Subcutaneous abdominal adipose tissue (tissue), 5 donors: ENCODE measurements at regions not wholly inside any gene's neighbourhood (a gene's known extent, or its start where the extent isn't known, plus 50 kb on each side); places are given as distances from the start of the nearest gene placed in this dataset.
A peak's percentile ranks its signal among the peaks of the same experiment; 100 is the strongest.

Experiments
- H3K27ac ChIP-seq: one replicate; pipeline ENCODE4 v1.7.0; 2013; ENCODE audit warnings: low read depth, mild to moderate bottlenecking, inconsistent platforms, low read length, moderate library complexity
- H3K27me3 ChIP-seq, 5 donors: one replicate each; pipeline ENCODE4 v1.7.0; 2013; ENCODE audit warnings: low read length in 5 of 5, inconsistent platforms in 1 of 5; ENCODE audit not compliant: control insufficient read depth in 5 of 5, insufficient read depth in 4 of 5
- H3K36me3 ChIP-seq, 5 donors: one replicate each; pipeline ENCODE4 v1.7.0; 2013; ENCODE audit warnings: low read length in 5 of 5; ENCODE audit not compliant: control insufficient read depth in 5 of 5, insufficient read depth in 5 of 5
- H3K4me1 ChIP-seq, 5 donors: one replicate each; pipeline ENCODE4 v1.7.0; 2013; ENCODE audit warnings: low read length in 5 of 5, mild to moderate bottlenecking in 3 of 5, moderate library complexity in 1 of 5; ENCODE audit not compliant: control insufficient read depth in 5 of 5, insufficient read depth in 5 of 5
- H3K4me3 ChIP-seq, 5 donors: one replicate each; pipeline ENCODE4 v1.7.0; 2013; ENCODE audit warnings: low read length in 5 of 5, low read depth in 1 of 5
- H3K9ac ChIP-seq, 5 donors: one replicate each; pipeline ENCODE4 v1.7.0; 2013; ENCODE audit warnings: low read length in 5 of 5, mild to moderate bottlenecking in 4 of 5, moderate library complexity in 3 of 5
- H3K9me3 ChIP-seq, 5 donors: one replicate each; pipeline ENCODE4 v1.7.0; 2013; ENCODE audit warnings: low read length in 5 of 5; ENCODE audit not compliant: control insufficient read depth in 5 of 5
- donor health status: healthy.
- donor health status: healthy.
- donor health status: healthy.
- donor health status: healthy.
- donor health status: healthy.

DNA sequence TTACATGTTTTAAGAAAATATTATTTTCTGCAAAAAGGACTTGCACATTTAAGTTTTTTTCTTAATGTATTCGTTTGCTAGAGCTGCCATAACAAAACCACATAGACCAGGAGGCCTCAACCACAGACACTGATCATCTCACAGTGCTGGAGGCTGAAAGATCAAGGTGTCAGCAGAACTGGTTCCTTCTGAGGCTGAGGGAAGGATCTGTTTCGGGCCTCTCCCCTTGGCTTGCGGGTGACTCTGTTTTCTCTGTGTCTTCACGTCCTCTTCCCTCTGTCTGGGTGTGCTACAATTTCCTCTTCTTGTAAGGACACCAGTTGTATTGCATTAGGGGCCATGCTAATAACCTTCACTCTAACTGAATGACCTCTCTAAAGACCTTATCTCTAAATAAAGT lies 364.2 kb downstream of the IRS2 start:
- no peaks in the 10 kb centered on the region for H3K36me3 ChIP-seq
- H3K4me1 ChIP-seq = no peaks in the 10 kb centered on the region
- H3K27me3 ChIP-seq = no peaks in the 10 kb centered on the region
- no peak overlapping the region for H3K9ac ChIP-seq
- no peak overlapping the region for H3K4me3 ChIP-seq
- no peaks in the 10 kb centered on the region for H3K9me3 ChIP-seq
- H3K27ac ChIP-seq = no peak overlapping the region

DNA sequence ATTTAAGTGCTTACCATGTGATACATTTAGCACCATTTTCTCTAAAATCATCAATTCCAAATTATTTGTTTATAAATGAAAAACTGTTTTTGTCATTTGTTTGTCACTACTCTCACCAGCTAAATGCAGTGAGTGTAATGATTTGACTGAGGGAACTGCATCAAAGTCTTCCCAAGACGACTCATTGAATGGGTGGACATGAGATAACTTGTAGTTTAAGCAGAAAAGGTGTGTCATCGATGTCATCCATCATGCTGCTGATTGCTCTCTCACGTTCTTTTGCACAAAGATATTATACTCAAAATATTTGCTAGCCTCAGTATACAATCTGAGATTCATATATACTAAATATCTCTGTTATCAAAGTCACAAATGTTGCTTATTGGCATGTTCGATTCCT lies 366.5 kb downstream of the IRS2 start:
- Histone ChIP-seq H3K27ac (no peak overlapping the region), H3K27me3 (no peaks in the 10 kb centered on the region), H3K4me3 (no peak overlapping the region), H3K36me3 (no peaks in the 10 kb centered on the region), H3K9ac (no peak overlapping the region), H3K4me1 (peaks cover 0 to 2% (median 0%) of the 10 kb centered on the region in 5 donors), H3K9me3 (no peaks in the 10 kb centered on the region)

- no peak overlapping the region for H3K9ac ChIP-seq
- peaks cover 0 to 7% (median 0%) of the 10 kb centered on the region in 5 donors for H3K4me1 ChIP-seq
- no peaks in the 10 kb centered on the region for H3K9me3 ChIP-seq
- H3K4me3 ChIP-seq = no peak overlapping the region
- H3K36me3 ChIP-seq = no peaks in the 10 kb centered on the region
- H3K27me3 ChIP-seq = no peaks in the 10 kb centered on the region
- H3K27ac ChIP-seq = no peak overlapping the region
Observed at GRCh38 chr13:109418111-109418510, 368.3 kb downstream of the IRS2 start.

- Histone ChIP-seq H3K27ac (no peak overlapping the region), H3K4me3 (no peak overlapping the region), H3K36me3 (no peaks in the 10 kb centered on the region), H3K9me3 (no peaks in the 10 kb centered on the region), H3K9ac (no peak overlapping the region), H3K27me3 (no peaks in the 10 kb centered on the region), H3K4me1 (peaks cover 2 to 24% (median 10%) of the 10 kb centered on the region in 5 donors)
Observed at GRCh38 chr13:109416001-109416400, 370.4 kb downstream of the IRS2 start.

- H3K4me3 ChIP-seq = no peak overlapping the region
- no peaks in the 10 kb centered on the region for H3K27me3 ChIP-seq
- peaks cover 2 to 24% (median 10%) of the 10 kb centered on the region in 5 donors for H3K4me1 ChIP-seq
- H3K36me3 ChIP-seq = no peaks in the 10 kb centered on the region
- H3K9ac ChIP-seq = no peak overlapping the region
- H3K9me3 ChIP-seq = no peaks in the 10 kb centered on the region
- no peak overlapping the region for H3K27ac ChIP-seq
Observed at GRCh38 chr13:109415057-109415456, 371.3 kb downstream of the IRS2 start.

GRCh38 chr13:109412283-109412901 lies 374.0 kb downstream of the IRS2 start:
- peaks cover 2 to 39% (median 21%) of the 10 kb centered on the region in 5 donors for H3K4me1 ChIP-seq
- H3K27me3 ChIP-seq = no peaks in the 10 kb centered on the region
- peak overlapping the region in 2 of 5 donors; percentile 34 to 49 for H3K4me3 ChIP-seq
- no peaks in the 10 kb centered on the region for H3K36me3 ChIP-seq
- no peak overlapping the region for H3K27ac ChIP-seq
- H3K9me3 ChIP-seq = no peaks in the 10 kb centered on the region
- H3K9ac ChIP-seq = peak overlapping the region in 1 of 5 donors; percentile 41

- H3K36me3 ChIP-seq = no peaks in the 10 kb centered on the region
- no peaks in the 10 kb centered on the region for H3K27me3 ChIP-seq
- H3K9ac ChIP-seq = no peak overlapping the region
- no peak overlapping the region for H3K4me3 ChIP-seq
- H3K9me3 ChIP-seq = no peaks in the 10 kb centered on the region
- H3K4me1 ChIP-seq = peaks cover 2 to 39% (median 21%) of the 10 kb centered on the region in 5 donors
- no peak overlapping the region for H3K27ac ChIP-seq
Observed at GRCh38 chr13:109410868-109411267, 375.5 kb downstream of the IRS2 start.

GRCh38 chr13:109408591-109409382 lies 377.6 kb downstream of the IRS2 start:
- Histone ChIP-seq H3K9ac (peak overlapping the region in 3 of 5 donors; percentile 32 to 70 (median 58)), H3K27ac (peak overlapping the region; percentile 91), H3K36me3 (no peaks in the 10 kb centered on the region), H3K4me3 (peak overlapping the region in 2 of 5 donors; percentile 2 to 38), H3K27me3 (no peaks in the 10 kb centered on the region), H3K9me3 (peaks cover 0 to 2% (median 0%) of the 10 kb centered on the region in 5 donors), H3K4me1 (peaks cover 2 to 34% (median 21%) of the 10 kb centered on the region in 5 donors)

GRCh38 chr13:109406376-109406992 lies 379.9 kb downstream of the IRS2 start:
- peaks cover 0 to 2% (median 0%) of the 10 kb centered on the region in 5 donors for H3K9me3 ChIP-seq
- H3K9ac ChIP-seq = no peak overlapping the region
- no peaks in the 10 kb centered on the region for H3K36me3 ChIP-seq
- no peak overlapping the region for H3K27ac ChIP-seq
- H3K4me1 ChIP-seq = peaks cover under 1 to 30% (median 20%) of the 10 kb centered on the region in 5 donors
- peaks cover 0 to under 1% (median 0%) of the 10 kb centered on the region in 5 donors for H3K27me3 ChIP-seq
- no peak overlapping the region for H3K4me3 ChIP-seq

GRCh38 chr13:109403012-109403421 lies 383.4 kb downstream of the IRS2 start:
- H3K4me1 ChIP-seq = peaks cover 5 to 14% (median 9%) of the 10 kb centered on the region in 5 donors
- no peak overlapping the region for H3K27ac ChIP-seq
- no peaks in the 10 kb centered on the region for H3K36me3 ChIP-seq
- no peak overlapping the region for H3K9ac ChIP-seq
- H3K27me3 ChIP-seq = peaks cover 0 to 4% (median 0%) of the 10 kb centered on the region in 5 donors
- H3K4me3 ChIP-seq = no peak overlapping the region
- peaks cover 0 to 2% (median 0%) of the 10 kb centered on the region in 5 donors for H3K9me3 ChIP-seq
